Loucy (cell line): ENCODE measurements at regions not wholly inside any gene's neighbourhood (a gene's known extent, or its start where the extent isn't known, plus 50 kb on each side); places are given as distances from the start of the nearest gene placed in this dataset.

ENCODE experiments used
- CTCF ChIP-seq: fragments of 200-600 bp; sonication (generic); conservative IDR thresholded peaks from 2 replicates; pipeline ENCODE4 v1.5.1; 2014; ENCODE audit warnings: mild to moderate bottlenecking, antibody characterized with exemption, low read length
- EZH2phosphoT487 ChIP-seq: fragments of 200-600 bp; IDR thresholded peaks from 2 replicates; pipeline ENCODE4 v1.6.1; 2018; ENCODE audit warnings: antibody characterized with exemption, mild to moderate bottlenecking, moderate library complexity, borderline replicate concordance

DNA sequence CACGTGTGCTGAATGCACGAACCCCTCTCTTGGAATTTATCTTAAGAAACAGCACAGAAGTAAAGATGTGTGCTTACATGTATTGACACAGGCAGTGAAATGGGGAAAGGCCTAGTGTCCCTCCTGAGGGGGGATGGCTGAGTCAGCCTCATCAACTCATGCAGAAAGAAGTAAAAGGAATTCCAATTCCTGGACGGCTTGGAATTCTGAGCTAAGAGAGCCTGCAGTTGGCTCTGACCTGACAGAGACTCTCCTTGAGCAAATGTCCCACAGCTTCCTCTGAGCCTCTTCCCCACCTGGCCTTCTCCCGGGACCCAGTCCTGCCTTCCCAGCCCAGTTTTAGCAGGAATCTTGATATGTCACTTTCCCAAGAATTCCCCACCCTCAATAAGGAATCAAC lies 542.4 kb upstream of the ADARB2 start:
- TF ChIP-seq CTCF (no peak), EZH2phosphoT487 (no peak)
